ENCODE measurements at regions not wholly inside any gene's neighbourhood (a gene's known extent, or its start where the extent isn't known, plus 50 kb on each side); places are given as distances from the start of the nearest gene placed in this dataset.

GRCh38 chr15:77859491-77860060, 217.9 kb downstream of the TBC1D2B start:
- DNase-seq = no peak
- no peaks in the 10 kb centered on the region for H3K79me2 ChIP-seq (ENCODE audit: low read length)
- H3K4me2 ChIP-seq (ENCODE audit: low read depth, low read length) = no peak overlapping the region
- H3K27me3 ChIP-seq (replicated peaks; ENCODE audit: insufficient read depth, low read length) = peaks cover 36% of the 10 kb centered on the region
- no peak overlapping the region for H3K27ac ChIP-seq (ENCODE audit: low read length)
- 0 out of 2 replicates have a peak overlapping the region, but pooled peaks have one; percentile 19 for H2AFZ ChIP-seq (ENCODE audit: low read length)
- TF ChIP-seq EZH2 (optimal IDR thresholded peaks at IDR 0.05; ENCODE audit: low read depth, low read length) = no peak
- TF ChIP-seq, protein P1, sequence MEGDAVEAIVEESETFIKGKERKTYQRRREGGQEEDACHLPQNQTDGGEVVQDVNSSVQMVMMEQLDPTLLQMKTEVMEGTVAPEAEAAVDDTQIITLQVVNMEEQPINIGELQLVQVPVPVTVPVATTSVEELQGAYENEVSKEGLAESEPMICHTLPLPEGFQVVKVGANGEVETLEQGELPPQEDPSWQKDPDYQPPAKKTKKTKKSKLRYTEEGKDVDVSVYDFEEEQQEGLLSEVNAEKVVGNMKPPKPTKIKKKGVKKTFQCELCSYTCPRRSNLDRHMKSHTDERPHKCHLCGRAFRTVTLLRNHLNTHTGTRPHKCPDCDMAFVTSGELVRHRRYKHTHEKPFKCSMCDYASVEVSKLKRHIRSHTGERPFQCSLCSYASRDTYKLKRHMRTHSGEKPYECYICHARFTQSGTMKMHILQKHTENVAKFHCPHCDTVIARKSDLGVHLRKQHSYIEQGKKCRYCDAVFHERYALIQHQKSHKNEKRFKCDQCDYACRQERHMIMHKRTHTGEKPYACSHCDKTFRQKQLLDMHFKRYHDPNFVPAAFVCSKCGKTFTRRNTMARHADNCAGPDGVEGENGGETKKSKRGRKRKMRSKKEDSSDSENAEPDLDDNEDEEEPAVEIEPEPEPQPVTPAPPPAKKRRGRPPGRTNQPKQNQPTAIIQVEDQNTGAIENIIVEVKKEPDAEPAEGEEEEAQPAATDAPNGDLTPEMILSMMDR (IDR thresholded peaks at IDR 0.05; ENCODE audit: low read length) = no peak
- no peak for TF ChIP-seq EZH2phosphoT487 (IDR thresholded peaks at IDR 0.05; ENCODE audit: low read length)
- H4K20me1 ChIP-seq (ENCODE audit: insufficient read depth, low read length) = no peaks in the 10 kb centered on the region
- H3K4me1 ChIP-seq (ENCODE audit: low read length) = no peaks in the 10 kb centered on the region
- no peaks in the 10 kb centered on the region for H3F3A ChIP-seq (ENCODE audit: insufficient read depth, low read length)
- no peaks in the 10 kb centered on the region for H3K36me3 ChIP-seq (replicated peaks; ENCODE audit: insufficient read depth, low read length)
- no peak overlapping the region for H3K9ac ChIP-seq (ENCODE audit: low read length)
- no peaks in the 10 kb centered on the region for H3K9me3 ChIP-seq (replicated peaks; ENCODE audit: insufficient read depth, low read length)
- no peaks in the 10 kb centered on the region for H3K9me2 ChIP-seq (replicated peaks; ENCODE audit: insufficient read depth, low read length)
- H3K4me3 ChIP-seq (ENCODE audit: low read length) = no peak overlapping the region

- no peak for DNase-seq
- no peaks in the 10 kb centered on the region for H3F3A ChIP-seq (ENCODE audit: insufficient read depth, low read length)
- H4K20me1 ChIP-seq (ENCODE audit: insufficient read depth, low read length) = no peaks in the 10 kb centered on the region
- no peak overlapping the region for H3K27ac ChIP-seq (ENCODE audit: low read length)
- H3K9me2 ChIP-seq (replicated peaks; ENCODE audit: insufficient read depth, low read length) = no peaks in the 10 kb centered on the region
- no peaks in the 10 kb centered on the region for H3K9me3 ChIP-seq (replicated peaks; ENCODE audit: insufficient read depth, low read length)
- no peak overlapping the region for H3K4me2 ChIP-seq (ENCODE audit: low read depth, low read length)
- no peak overlapping the region for H2AFZ ChIP-seq (ENCODE audit: low read length)
- H3K27me3 ChIP-seq (replicated peaks; ENCODE audit: insufficient read depth, low read length) = peaks cover 33% of the 10 kb centered on the region
- no peak overlapping the region for H3K9ac ChIP-seq (ENCODE audit: low read length)
- H3K4me1 ChIP-seq (ENCODE audit: low read length) = no peaks in the 10 kb centered on the region
- TF ChIP-seq EZH2phosphoT487 (IDR thresholded peaks at IDR 0.05; ENCODE audit: low read length) (no peak), EZH2 (optimal IDR thresholded peaks at IDR 0.05; ENCODE audit: low read depth, low read length) (no peak)
- TF ChIP-seq, protein P1 (IDR thresholded peaks at IDR 0.05; ENCODE audit: low read length) = no peak
- H3K4me3 ChIP-seq (ENCODE audit: low read length) = no peak overlapping the region
- no peaks in the 10 kb centered on the region for H3K36me3 ChIP-seq (replicated peaks; ENCODE audit: insufficient read depth, low read length)
- H3K79me2 ChIP-seq (ENCODE audit: low read length) = no peaks in the 10 kb centered on the region
These were observed 218.6 kb downstream of the TBC1D2B start for GRCh38 chr15:77858792-77859490.

GRCh38 chr15:77857419-77857818, 220.1 kb downstream of the TBC1D2B start:
- H3K36me3 ChIP-seq (replicated peaks; ENCODE audit: insufficient read depth, low read length) = no peaks in the 10 kb centered on the region
- H3K9me2 ChIP-seq (replicated peaks; ENCODE audit: insufficient read depth, low read length) = no peaks in the 10 kb centered on the region
- no peak overlapping the region for H2AFZ ChIP-seq (ENCODE audit: low read length)
- no peaks in the 10 kb centered on the region for H3K4me1 ChIP-seq (ENCODE audit: low read length)
- H3K79me2 ChIP-seq (ENCODE audit: low read length) = no peaks in the 10 kb centered on the region
- no peaks in the 10 kb centered on the region for H4K20me1 ChIP-seq (ENCODE audit: insufficient read depth, low read length)
- no peak for DNase-seq
- H3K9me3 ChIP-seq (replicated peaks; ENCODE audit: insufficient read depth, low read length) = no peaks in the 10 kb centered on the region
- TF ChIP-seq EZH2 (optimal IDR thresholded peaks at IDR 0.05; ENCODE audit: low read depth, low read length) = no peak
- TF ChIP-seq EZH2phosphoT487 (IDR thresholded peaks at IDR 0.05; ENCODE audit: low read length) = no peak
- TF ChIP-seq, protein P1 (IDR thresholded peaks at IDR 0.05; ENCODE audit: low read length) = no peak
- H3K4me2 ChIP-seq (ENCODE audit: low read depth, low read length) = no peak overlapping the region
- no peak overlapping the region for H3K9ac ChIP-seq (ENCODE audit: low read length)
- H3K4me3 ChIP-seq (ENCODE audit: low read length) = no peak overlapping the region
- peaks cover 33% of the 10 kb centered on the region for H3K27me3 ChIP-seq (replicated peaks; ENCODE audit: insufficient read depth, low read length)
- H3K27ac ChIP-seq (ENCODE audit: low read length) = no peak overlapping the region
- no peaks in the 10 kb centered on the region for H3F3A ChIP-seq (ENCODE audit: insufficient read depth, low read length)

Data from MM.1S (cell line).